ENCODE measurements at regions not wholly inside any gene's neighbourhood (a gene's known extent, or its start where the extent isn't known, plus 50 kb on each side); places are given as distances from the start of the nearest gene placed in this dataset.

DNA sequence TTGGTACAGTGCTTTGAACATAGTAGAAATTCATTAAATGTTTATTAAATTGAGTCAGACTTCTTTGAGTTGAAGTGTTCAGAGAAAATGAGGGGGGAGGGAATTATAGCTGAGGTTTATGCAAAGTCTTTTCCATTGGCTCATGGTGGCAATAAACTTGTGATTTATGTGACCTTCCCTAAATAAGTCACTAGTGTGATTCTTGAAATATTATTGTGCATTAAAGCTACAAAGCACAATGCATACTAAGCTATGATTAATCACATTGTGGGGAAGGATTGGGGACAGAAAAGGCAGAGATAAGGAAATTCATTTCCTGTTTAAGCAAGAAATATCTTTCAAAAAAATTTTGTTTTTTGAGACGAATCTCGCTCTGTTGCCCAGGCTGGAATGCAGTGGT lies 877.5 kb downstream of the TFAP2A start:
- TF ChIP-seq, protein P1, sequence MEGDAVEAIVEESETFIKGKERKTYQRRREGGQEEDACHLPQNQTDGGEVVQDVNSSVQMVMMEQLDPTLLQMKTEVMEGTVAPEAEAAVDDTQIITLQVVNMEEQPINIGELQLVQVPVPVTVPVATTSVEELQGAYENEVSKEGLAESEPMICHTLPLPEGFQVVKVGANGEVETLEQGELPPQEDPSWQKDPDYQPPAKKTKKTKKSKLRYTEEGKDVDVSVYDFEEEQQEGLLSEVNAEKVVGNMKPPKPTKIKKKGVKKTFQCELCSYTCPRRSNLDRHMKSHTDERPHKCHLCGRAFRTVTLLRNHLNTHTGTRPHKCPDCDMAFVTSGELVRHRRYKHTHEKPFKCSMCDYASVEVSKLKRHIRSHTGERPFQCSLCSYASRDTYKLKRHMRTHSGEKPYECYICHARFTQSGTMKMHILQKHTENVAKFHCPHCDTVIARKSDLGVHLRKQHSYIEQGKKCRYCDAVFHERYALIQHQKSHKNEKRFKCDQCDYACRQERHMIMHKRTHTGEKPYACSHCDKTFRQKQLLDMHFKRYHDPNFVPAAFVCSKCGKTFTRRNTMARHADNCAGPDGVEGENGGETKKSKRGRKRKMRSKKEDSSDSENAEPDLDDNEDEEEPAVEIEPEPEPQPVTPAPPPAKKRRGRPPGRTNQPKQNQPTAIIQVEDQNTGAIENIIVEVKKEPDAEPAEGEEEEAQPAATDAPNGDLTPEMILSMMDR (IDR thresholded peaks at IDR 0.05): no peak
- TF ChIP-seq POLR2A (IDR thresholded peaks at IDR 0.05): no peak
